Ovary (tissue), 7 donors: ENCODE measurements at regions not wholly inside any gene's neighbourhood (a gene's known extent, or its start where the extent isn't known, plus 50 kb on each side); places are given as distances from the start of the nearest gene placed in this dataset.

Experiments
- DNase-seq, 5 donors: peaks; one replicate each; pipeline ENCODE4 v3.0.0-alpha.2; 2019 to 2020
- H3K27ac ChIP-seq, 2 donors: fragments of 200-600 bp; one replicate each; pipeline versions ENCODE4 v1.5.1 to v1.8.0; 2019 to 2022
- H3K27me3 ChIP-seq: fragments of 200-600 bp; one replicate; pipeline ENCODE4 v1.8.0; 2022
- H3K36me3 ChIP-seq: fragments of 200-600 bp; sonication (generic); one replicate; pipeline ENCODE4 v1.5.1; 2019
- H3K4me1 ChIP-seq: one replicate; pipeline ENCODE4 v1.8.1; 2013; ENCODE audit warnings: mild to moderate bottlenecking, moderate library complexity; ENCODE audit not compliant: insufficient read depth
- H3K4me3 ChIP-seq: fragments of 200-600 bp; sonication (generic); one replicate; pipeline ENCODE4 v1.5.1; 2017
- H3K9me3 ChIP-seq, 2 donors: fragments of 200-600 bp in 1 of 2; sonication (generic) in 1 of 2; one replicate each; pipeline versions ENCODE4 v1.5.1 to v1.8.1; 2013 to 2019; ENCODE audit warnings: mild to moderate bottlenecking in 1 of 2, moderate library complexity in 1 of 2
- CTCF ChIP-seq, 3 donors: fragments of 450-650 bp in 2 of 3; fragments of 200-600 bp in 1 of 3; IDR thresholded peaks; one replicate each; pipeline versions ENCODE4 v1.5.1 to v1.8.0; 2016 to 2022; ENCODE audit warnings: antibody characterized with exemption in 3 of 3, mild to moderate bottlenecking in 1 of 3
- EP300 ChIP-seq: sonication (generic); formaldehyde crosslinking; IDR thresholded peaks from one replicate; pipeline ENCODE4 v1.6.1; 2017; ENCODE audit warnings: antibody characterized with exemption
- POLR2A ChIP-seq: fragments of 450-650 bp; IDR thresholded peaks from one replicate; pipeline ENCODE4 v1.6.1; 2017; ENCODE audit warnings: antibody characterized with exemption, mild to moderate bottlenecking, moderate library complexity
- WGBS, 3 donors: extraction: QIAGEN DNeasy Blood & Tissue Kit in 1 of 3; methylation state at CpG; one replicate each; pipeline versions ENCODE4 v1.1.5 to v1.1.7; 2013 to 2017; 5-methylcytosine and 5-hydroxymethylcytosine counted together
- intact Hi-C, 4 donors: fragments of 100-400 bp; cut with DNase I; formaldehyde crosslinking; loops; one replicate each; pipeline versions ENCODE4 v1.11.0 to v1.15.1; 2022 to 2023
- donor health status: DM: no; HTN: no; CAD: no; lungs with moderate emphysema.
- donor health status: DM: no; HTN: no; CAD: no.
- donor health status: Bipolar disorder and iron deficiency.
- donor health status: DM: no; HTN: no; CAD: no.
- donor health status: DM: yes; HTN: yes; CAD: no.

GRCh38 chr5:90071656-90072055 is 337.9 kb downstream of the CETN3 start:
- DNase-seq, result no peak
- intact Hi-C loops, result no loop called here
- 89 to 94% (median 94%) methylated on average over 2 of the region's 2 CpGs for WGBS, 3 donors
- Histone ChIP-seq H3K4me1 (no peaks in the 10 kb centered on the region), H3K9me3 (no peaks in the 10 kb centered on the region), H3K36me3 (no peaks in the 10 kb centered on the region), H3K4me3 (no peak overlapping the region), H3K27ac (no peak overlapping the region), H3K27me3 (no peaks in the 10 kb centered on the region)
- TF ChIP-seq POLR2A (no peak), CTCF (IDR thresholded peaks at IDR 0.05) (no peak), EP300 (no peak)

- no peaks in the 10 kb centered on the region for H3K4me1 ChIP-seq
- H3K36me3 ChIP-seq, result no peaks in the 10 kb centered on the region
- no peak for DNase-seq
- H3K4me3 ChIP-seq, result no peak overlapping the region
- no peaks in the 10 kb centered on the region for H3K9me3 ChIP-seq
- WGBS, 3 donors, result 0 to 47% (median 39%) methylated on average over 1 of the region's 1 CpG
- TF ChIP-seq EP300, result no peak
- no peak for TF ChIP-seq CTCF (IDR thresholded peaks at IDR 0.05)
- no peak for TF ChIP-seq POLR2A
- intact Hi-C loops, result no loop called here
- no peaks in the 10 kb centered on the region for H3K27me3 ChIP-seq
- no peak overlapping the region for H3K27ac ChIP-seq
Measured at GRCh38 chr5:90071066-90071465, 338.5 kb downstream of the CETN3 start.

- intact Hi-C loops, result no loop called here
- Histone ChIP-seq H3K27ac (no peak overlapping the region), H3K4me3 (no peak overlapping the region), H3K27me3 (no peaks in the 10 kb centered on the region), H3K36me3 (no peaks in the 10 kb centered on the region), H3K9me3 (no peaks in the 10 kb centered on the region), H3K4me1 (no peaks in the 10 kb centered on the region)
- DNase-seq, result no peak
- TF ChIP-seq EP300 (no peak), CTCF (IDR thresholded peaks at IDR 0.05) (no peak), POLR2A (no peak)
- 67 to 95% (median 92%) methylated on average over 2 of the region's 2 CpGs for WGBS, 3 donors
Measured at GRCh38 chr5:90066920-90067319, 342.6 kb downstream of the CETN3 start.

GRCh38 chr5:90056911-90057705 is 352.4 kb downstream of the CETN3 start:
- Histone ChIP-seq H3K4me3 (no peak overlapping the region), H3K27me3 (no peaks in the 10 kb centered on the region), H3K36me3 (no peaks in the 10 kb centered on the region), H3K9me3 (no peaks in the 10 kb centered on the region), H3K4me1 (no peaks in the 10 kb centered on the region), H3K27ac (no peak overlapping the region)
- intact Hi-C loops, result no loop called here
- no peak for TF ChIP-seq CTCF (IDR thresholded peaks at IDR 0.05)
- DNase-seq, result no peak
- WGBS, 3 donors, result 41 to 48% (median 48%) methylated on average over 15 of the region's 15 CpGs
